Common myeloid progenitor, CD34-positive (primary cell): ENCODE measurements at regions not wholly inside any gene's neighbourhood (a gene's known extent, or its start where the extent isn't known, plus 50 kb on each side); places are given as distances from the start of the nearest gene placed in this dataset.
"Not testable (repeated sequence)": the region's sequence is repeated elsewhere in the genome, so short reads cannot be mapped to it uniquely, and the experiment has no call there.

Source experiments
- CTCF ChIA-PET: fragments of 350-600 bp; sonication (Branson Sonifier 250); formaldehyde crosslinking; loops from one replicate; lab custom pipeline; 2021; ENCODE audit warnings: antibody characterized with exemption; lab: Charles Lee
- POLR2A ChIA-PET: fragments of 350-600 bp; sonication (Branson Sonifier 250); formaldehyde crosslinking; loops from one replicate; lab custom pipeline; 2021; ENCODE audit warnings: antibody characterized with exemption; lab: Charles Lee
- DNase-seq, 3 donors: peaks; one replicate each; pipeline versions ENCODE4 v3.0.0 to v3.0.0-alpha.2; 2013
- H3K27ac ChIP-seq, 2 experiments: 1 replicate in 1 of 2; 2 replicates in 1 of 2; pipeline ENCODE4 v1.7.0; 2013; ENCODE audit warnings: inconsistent platforms in 2 of 2, low read length in 2 of 2, mild to moderate bottlenecking in 2 of 2, low read depth in 1 of 2, moderate library complexity in 1 of 2; ENCODE audit not compliant: severe bottlenecking in 2 of 2, insufficient read depth in 1 of 2, poor library complexity in 1 of 2
- H3K27me3 ChIP-seq, 5 experiments: replicated peaks in 2 of 5; 1 replicate in 3 of 5; 2 replicates in 2 of 5; pipeline versions ENCODE4 v1.6.1 to v1.7.0; 2013; ENCODE audit warnings: low read length in 4 of 5, mild to moderate bottlenecking in 2 of 5, moderate library complexity in 2 of 5, inconsistent platforms in 1 of 5; ENCODE audit not compliant: insufficient read depth in 5 of 5, control insufficient read depth in 4 of 5
- H3K36me3 ChIP-seq, 4 experiments: 1 replicate in 2 of 4; 2 replicates in 2 of 4; pipeline versions ENCODE4 v1.6.1 to v1.7.0; 2013; ENCODE audit warnings: low read length in 3 of 4, control low read depth in 1 of 4, mild to moderate bottlenecking in 1 of 4; ENCODE audit not compliant: control insufficient read depth in 4 of 4, insufficient read depth in 4 of 4
- H3K4me1 ChIP-seq, 4 experiments: 1 replicate in 3 of 4; 2 replicates in 1 of 4; pipeline versions ENCODE4 v1.6.1 to v1.7.1; 2013; ENCODE audit warnings: low read length in 3 of 4, mild to moderate bottlenecking in 3 of 4, control low read depth in 1 of 4, inconsistent platforms in 1 of 4, moderate library complexity in 1 of 4; ENCODE audit not compliant: control insufficient read depth in 4 of 4, insufficient read depth in 4 of 4; ENCODE audit errors: control extremely low read depth in 1 of 4
- H3K4me3 ChIP-seq, 7 experiments: 1 replicate in 4 of 7; 2 replicates in 3 of 7; pipeline versions ENCODE4 v1.5.1 to v1.7.0; 2013; ENCODE audit warnings: mild to moderate bottlenecking in 7 of 7, low read length in 6 of 7, moderate library complexity in 6 of 7, inconsistent platforms in 2 of 7, low read depth in 2 of 7, control low read depth in 1 of 7; ENCODE audit not compliant: insufficient read depth in 4 of 7, control insufficient read depth in 1 of 7; ENCODE audit errors: extremely low read depth in 1 of 7
- H3K9me3 ChIP-seq, 5 experiments: 1 replicate in 4 of 5; 2 replicates in 1 of 5; pipeline versions ENCODE4 v1.6.1 to v1.7.1; 2013; ENCODE audit warnings: low read length in 4 of 5, mild to moderate bottlenecking in 2 of 5, inconsistent platforms in 1 of 5, low read depth in 1 of 5, moderate library complexity in 1 of 5; ENCODE audit not compliant: control insufficient read depth in 4 of 5, insufficient read depth in 2 of 5; ENCODE audit errors: control extremely low read depth in 1 of 5
- WGBS: methylation state at CpG from one replicate; pipeline ENCODE4 v1.1.5; 2013; ENCODE audit not compliant: insufficient coverage; 5-methylcytosine and 5-hydroxymethylcytosine counted together

DNA sequence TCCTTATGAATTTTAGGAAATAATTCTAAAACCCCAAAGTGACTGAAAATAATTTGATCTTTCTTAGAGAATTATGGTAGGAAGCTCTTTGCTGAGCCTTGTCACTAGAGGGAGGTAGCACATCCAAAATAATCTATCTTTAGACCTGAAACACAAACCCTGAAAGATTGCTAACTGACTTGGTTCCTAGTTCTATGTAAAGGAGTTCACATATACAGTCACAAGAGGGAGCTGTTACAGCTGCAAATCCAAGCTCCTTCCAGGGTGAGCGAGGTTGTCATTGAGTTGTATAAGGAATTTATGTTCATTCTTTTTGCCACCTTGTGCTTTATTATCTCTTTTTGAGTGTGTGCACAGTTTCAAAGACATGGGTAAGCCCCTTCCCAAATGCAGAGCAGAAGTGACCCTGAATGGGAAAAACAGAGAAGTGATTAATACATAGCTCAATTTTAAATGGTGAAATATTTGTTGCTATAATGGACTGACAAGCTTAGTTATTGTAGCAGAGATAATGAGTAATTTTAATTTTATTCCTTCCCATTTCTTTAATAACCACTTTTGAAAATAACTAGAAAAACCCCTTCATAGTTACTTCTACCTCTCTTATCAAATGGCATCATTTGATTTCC, 387.9 kb downstream of the DAD1 start:
- H3K36me3 ChIP-seq: no peaks in the 10 kb centered on the region
- H3K9me3 ChIP-seq: peaks cover 0 to 13% (median 2%) of the 10 kb centered on the region in 5 experiments
- H3K4me3 ChIP-seq: no peak overlapping the region
- CTCF ChIA-PET: interaction anchor here (0.6 to 4.3 kb wide), 38 partner anchors 11 to 188 kb away, joined by 3 to 37 read pairs (median 4); no protein-coding TSS in a partner anchor
- H3K27me3 ChIP-seq: no peaks in the 10 kb centered on the region
- no peaks in the 10 kb centered on the region for H3K4me1 ChIP-seq
- no peak overlapping the region for H3K27ac ChIP-seq
- DNase-seq: peak; percentile 81 to 88 (median 88)
- WGBS: no CpG with 5 or more reads among the region's 1 CpG
- POLR2A ChIA-PET: no interaction called here

DNA sequence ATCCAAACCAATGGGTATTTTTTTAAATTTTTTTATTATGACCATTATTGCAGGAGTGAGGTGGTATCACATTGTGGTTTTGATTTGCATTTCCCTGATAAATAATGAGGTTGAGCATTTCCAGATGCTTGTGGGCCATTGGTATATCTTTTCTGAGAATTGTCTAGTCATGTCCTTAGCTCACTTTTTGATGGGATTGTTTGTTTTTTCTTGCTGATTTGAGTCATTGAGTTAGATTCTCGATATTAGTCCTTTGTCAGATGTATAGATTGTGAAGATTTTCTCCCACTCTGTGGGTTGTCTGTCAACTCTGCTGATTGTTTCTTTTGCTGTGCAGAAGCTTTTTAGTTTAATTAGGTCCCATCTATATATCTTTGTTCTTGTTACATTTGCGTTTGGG, 388.9 kb downstream of the DAD1 start:
- peaks cover 0 to 13% (median 2%) of the 10 kb centered on the region in 5 experiments for H3K9me3 ChIP-seq
- H3K27me3 ChIP-seq, H3K27ac ChIP-seq, H3K4me1 ChIP-seq, H3K36me3 ChIP-seq, H3K4me3 ChIP-seq, DNase-seq, POLR2A ChIA-PET: not testable (repeated sequence)
- WGBS: no CpG with 5 or more reads among the region's 2 CpGs
- CTCF ChIA-PET: interaction anchor here (0.6 to 4.3 kb wide), 8 partner anchors 10 to 119 kb away, joined by 3 to 37 read pairs (median 4); no protein-coding TSS in a partner anchor

DNA sequence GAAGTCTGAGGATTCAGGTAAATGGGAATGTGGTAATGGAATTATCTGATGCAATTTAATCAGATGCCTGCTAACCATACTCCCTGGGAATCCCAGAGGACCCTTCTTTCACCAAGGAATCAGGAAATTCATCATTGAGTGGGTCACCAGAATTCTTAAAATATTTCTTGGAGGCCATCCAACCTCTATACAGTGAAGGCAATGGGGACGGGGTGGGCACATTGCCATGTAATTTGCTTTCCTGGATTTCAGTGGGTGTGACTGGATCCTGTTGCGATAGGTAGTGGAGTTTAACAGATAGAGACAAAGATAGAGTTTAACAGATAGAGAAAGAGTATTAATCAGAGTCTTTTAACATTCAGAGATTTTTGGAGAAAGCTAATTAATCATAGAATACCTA, 394.4 kb downstream of the DAD1 start:
- CTCF ChIA-PET: interaction anchor here (0.9 to 2.1 kb wide), 4 partner anchors 10 to 27 kb away, joined by 3 to 5 read pairs (median 4); no protein-coding TSS in a partner anchor
- 83% methylated on average over 2 of the region's 2 CpGs for WGBS
- Histone ChIP-seq H3K4me3 (no peak overlapping the region), H3K36me3 (no peaks in the 10 kb centered on the region), H3K27ac (no peak overlapping the region), H3K9me3 (peaks cover 0 to 13% (median 2%) of the 10 kb centered on the region in 5 experiments), H3K27me3 (no peaks in the 10 kb centered on the region), H3K4me1 (peaks cover 0 to 2% (median 0%) of the 10 kb centered on the region in 4 experiments)
- DNase-seq: no peak
- POLR2A ChIA-PET: no interaction called here

DNA sequence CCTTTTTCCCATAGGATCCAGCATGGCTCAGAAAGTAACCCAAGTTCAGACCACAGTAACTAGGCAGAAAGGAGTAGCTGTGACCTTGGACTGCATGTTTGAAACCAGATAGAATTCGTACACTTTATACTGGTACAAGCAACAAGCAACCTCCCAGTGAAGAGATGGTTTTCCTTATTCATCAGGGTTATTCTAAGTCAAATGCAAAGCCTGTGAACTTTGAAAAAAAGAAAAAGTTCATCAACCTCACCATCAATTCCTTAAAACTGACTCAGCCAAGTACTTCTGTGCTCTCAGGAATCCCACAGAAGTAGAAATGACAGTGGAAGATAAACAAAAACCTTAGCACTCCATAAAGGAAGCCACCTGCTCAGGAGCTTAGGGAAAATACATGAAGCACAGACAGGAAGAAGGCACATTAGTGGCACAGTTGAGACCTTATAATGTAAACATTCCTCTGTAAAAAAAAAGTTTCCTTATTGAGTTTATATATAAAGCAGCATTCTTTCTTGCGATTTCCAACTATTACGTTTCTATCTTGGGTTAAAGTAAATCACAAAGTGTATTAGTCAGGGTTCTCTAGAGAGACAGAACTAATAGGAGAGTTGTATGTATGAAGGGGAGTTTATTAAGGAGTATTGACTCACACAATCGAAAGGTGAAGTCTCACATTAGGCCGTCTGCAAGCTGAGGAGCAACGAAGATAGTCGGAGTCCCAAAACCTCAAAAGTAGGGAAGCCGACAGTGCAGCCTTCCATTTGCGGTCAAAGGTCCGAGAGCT, 398.4 kb downstream of the DAD1 start:
- no peak for DNase-seq
- 100% methylated on average over 8 of the region's 10 CpGs for WGBS
- ChIA-PET POLR2A (no interaction called here), CTCF (interaction anchor here (1.3 kb wide), 2 partner anchors 10 to 28 kb away, joined by 3 read pairs; no protein-coding TSS in a partner anchor)
- Histone ChIP-seq H3K4me1 (peaks cover 0 to 2% (median 0%) of the 10 kb centered on the region in 4 experiments), H3K4me3 (no peak overlapping the region), H3K27me3 (peaks cover 0 to 3% (median 0%) of the 10 kb centered on the region in 5 experiments), H3K9me3 (no peaks in the 10 kb centered on the region), H3K27ac (no peak overlapping the region), H3K36me3 (no peaks in the 10 kb centered on the region)

DNA sequence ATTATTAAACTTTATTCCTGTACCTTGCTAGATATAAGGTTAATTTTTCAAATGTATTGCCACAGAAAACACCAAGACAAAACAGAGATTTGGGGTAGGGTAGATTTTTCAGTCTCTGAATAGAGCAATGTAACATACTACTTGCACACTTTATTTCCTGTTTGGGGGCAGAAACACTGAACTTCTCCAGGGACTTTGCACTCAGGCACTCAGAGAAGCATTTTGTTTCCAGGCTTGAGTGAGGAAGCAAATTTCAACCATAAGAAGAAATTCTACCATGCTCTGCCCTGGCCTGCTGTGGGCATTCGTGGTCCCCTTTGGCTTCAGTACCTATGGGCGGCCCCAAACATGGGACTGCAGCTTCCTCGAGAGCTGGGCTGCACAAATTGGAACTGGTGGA, 399.1 kb downstream of the DAD1 start:
- no peak for DNase-seq
- Histone ChIP-seq H3K4me1 (peaks cover 0 to 2% (median 0%) of the 10 kb centered on the region in 4 experiments), H3K27me3 (peaks cover 0 to 7% (median 0%) of the 10 kb centered on the region in 5 experiments), H3K36me3 (no peaks in the 10 kb centered on the region), H3K27ac (no peak overlapping the region), H3K4me3 (no peak overlapping the region), H3K9me3 (no peaks in the 10 kb centered on the region)
- ChIA-PET POLR2A (no interaction called here), CTCF (interaction anchor here (0.7 to 1.3 kb wide), 3 partner anchors 10 to 27 kb away, joined by 3 read pairs; no protein-coding TSS in a partner anchor)
- WGBS: 100% methylated on average over 2 of the region's 3 CpGs

DNA sequence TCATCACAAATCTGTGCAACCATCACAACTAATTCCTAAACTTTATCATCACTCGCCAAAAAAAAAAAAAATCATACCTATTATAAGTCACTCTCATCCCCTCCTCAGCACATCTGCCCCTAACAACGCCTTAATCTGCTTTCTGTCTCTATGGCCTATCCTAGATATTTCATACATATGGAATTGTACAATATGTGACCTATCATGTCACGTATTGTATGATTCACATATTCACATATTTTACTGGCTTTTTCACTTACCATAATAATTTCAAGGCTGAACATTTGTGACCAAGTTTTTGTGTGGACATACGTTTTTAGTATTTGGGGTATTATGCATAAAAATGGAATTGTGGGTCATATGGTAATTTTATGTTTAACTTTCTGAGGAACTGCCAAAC, 400.7 kb downstream of the DAD1 start:
- WGBS: no CpG with 5 or more reads among the region's 4 CpGs
- no peaks in the 10 kb centered on the region for H3K9me3 ChIP-seq
- no peak overlapping the region for H3K4me3 ChIP-seq
- no peak overlapping the region for H3K27ac ChIP-seq
- H3K36me3 ChIP-seq: no peaks in the 10 kb centered on the region
- peaks cover 0 to 8% (median 0%) of the 10 kb centered on the region in 5 experiments for H3K27me3 ChIP-seq
- H3K4me1 ChIP-seq: peaks cover 0 to 2% (median 0%) of the 10 kb centered on the region in 4 experiments
- no peak for DNase-seq
- ChIA-PET POLR2A (no interaction called here), CTCF (no interaction called here)
